HEK293 (cell line): ENCODE measurements at regions not wholly inside any gene's neighbourhood (a gene's known extent, or its start where the extent isn't known, plus 50 kb on each side); places are given as distances from the start of the nearest gene placed in this dataset.

Experiments
- CTCF ChIP-seq: fragments of 450-650 bp; formaldehyde crosslinking; IDR thresholded peaks from 2 replicates; pipeline ENCODE4 v1.5.1; 2016; ENCODE audit warnings: missing biosample characterization, missing genetic modification characterization
- ZNF768 ChIP-seq: fragments of 450-650 bp; formaldehyde crosslinking; IDR thresholded peaks from 2 replicates; pipeline ENCODE4 v1.5.1; 2018; ENCODE audit warnings: missing biosample characterization, mild to moderate bottlenecking, missing genetic modification characterization
- TF ChIP-seq, protein P1 (sequence below): fragments of 450-650 bp; formaldehyde crosslinking; IDR thresholded peaks from 2 replicates; pipeline ENCODE4 v1.5.1; 2017; ENCODE audit warnings: missing biosample characterization, missing genetic modification characterization
- TF ChIP-seq, protein P2 (sequence below): fragments of 450-650 bp; formaldehyde crosslinking; IDR thresholded peaks from 2 replicates; pipeline ENCODE4 v1.5.1; 2016; ENCODE audit warnings: missing biosample characterization, missing genetic modification characterization, borderline replicate concordance
- TF ChIP-seq, protein P3 (sequence below): fragments of 450-650 bp; formaldehyde crosslinking; IDR thresholded peaks from 2 replicates; pipeline ENCODE4 v1.5.1; 2017; ENCODE audit warnings: missing biosample characterization, missing genetic modification characterization

DNA sequence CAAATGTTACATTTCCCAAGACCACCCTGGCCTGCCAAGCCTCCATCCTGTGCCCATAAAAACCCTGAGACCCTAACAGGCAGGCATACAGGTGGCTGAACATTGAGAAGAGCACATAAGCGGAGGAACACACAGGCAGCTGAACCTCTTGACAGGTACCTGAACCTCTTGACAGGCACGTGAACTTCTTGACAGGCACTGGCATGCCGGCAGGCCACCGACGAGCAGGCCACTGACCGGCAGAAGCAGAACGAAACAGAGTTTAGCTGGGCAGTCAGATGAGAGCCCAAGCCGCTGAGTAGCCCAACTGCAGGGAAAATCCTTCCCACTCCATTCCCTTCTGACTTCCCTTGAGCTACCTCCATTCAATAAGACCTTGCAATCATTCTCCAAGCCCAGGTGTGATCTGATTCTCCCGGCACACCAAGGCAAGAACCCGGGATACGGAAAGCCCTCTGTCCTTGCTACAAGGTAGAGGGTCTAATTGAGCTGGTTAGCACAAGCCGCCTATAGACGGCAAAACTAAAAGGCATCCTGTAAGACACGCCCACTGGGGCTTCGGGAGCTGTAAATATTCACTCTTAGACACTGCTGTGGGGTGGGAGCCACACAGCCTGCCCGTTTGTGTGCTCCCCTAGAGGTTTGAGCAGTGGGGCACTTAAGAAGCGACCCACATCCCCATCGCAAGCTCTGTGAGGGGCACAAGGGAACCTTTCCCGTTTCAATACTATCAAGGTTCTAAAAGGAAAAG lies 2613.9 kb upstream of the PCDH20 start:
- TF ChIP-seq CTCF (tag by site-specific recombination): no peak
- TF ChIP-seq, protein P1, sequence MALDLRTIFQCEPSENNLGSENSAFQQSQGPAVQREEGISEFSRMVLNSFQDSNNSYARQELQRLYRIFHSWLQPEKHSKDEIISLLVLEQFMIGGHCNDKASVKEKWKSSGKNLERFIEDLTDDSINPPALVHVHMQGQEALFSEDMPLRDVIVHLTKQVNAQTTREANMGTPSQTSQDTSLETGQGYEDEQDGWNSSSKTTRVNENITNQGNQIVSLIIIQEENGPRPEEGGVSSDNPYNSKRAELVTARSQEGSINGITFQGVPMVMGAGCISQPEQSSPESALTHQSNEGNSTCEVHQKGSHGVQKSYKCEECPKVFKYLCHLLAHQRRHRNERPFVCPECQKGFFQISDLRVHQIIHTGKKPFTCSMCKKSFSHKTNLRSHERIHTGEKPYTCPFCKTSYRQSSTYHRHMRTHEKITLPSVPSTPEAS (tag by site-specific recombination): no peak
- TF ChIP-seq, protein P2, sequence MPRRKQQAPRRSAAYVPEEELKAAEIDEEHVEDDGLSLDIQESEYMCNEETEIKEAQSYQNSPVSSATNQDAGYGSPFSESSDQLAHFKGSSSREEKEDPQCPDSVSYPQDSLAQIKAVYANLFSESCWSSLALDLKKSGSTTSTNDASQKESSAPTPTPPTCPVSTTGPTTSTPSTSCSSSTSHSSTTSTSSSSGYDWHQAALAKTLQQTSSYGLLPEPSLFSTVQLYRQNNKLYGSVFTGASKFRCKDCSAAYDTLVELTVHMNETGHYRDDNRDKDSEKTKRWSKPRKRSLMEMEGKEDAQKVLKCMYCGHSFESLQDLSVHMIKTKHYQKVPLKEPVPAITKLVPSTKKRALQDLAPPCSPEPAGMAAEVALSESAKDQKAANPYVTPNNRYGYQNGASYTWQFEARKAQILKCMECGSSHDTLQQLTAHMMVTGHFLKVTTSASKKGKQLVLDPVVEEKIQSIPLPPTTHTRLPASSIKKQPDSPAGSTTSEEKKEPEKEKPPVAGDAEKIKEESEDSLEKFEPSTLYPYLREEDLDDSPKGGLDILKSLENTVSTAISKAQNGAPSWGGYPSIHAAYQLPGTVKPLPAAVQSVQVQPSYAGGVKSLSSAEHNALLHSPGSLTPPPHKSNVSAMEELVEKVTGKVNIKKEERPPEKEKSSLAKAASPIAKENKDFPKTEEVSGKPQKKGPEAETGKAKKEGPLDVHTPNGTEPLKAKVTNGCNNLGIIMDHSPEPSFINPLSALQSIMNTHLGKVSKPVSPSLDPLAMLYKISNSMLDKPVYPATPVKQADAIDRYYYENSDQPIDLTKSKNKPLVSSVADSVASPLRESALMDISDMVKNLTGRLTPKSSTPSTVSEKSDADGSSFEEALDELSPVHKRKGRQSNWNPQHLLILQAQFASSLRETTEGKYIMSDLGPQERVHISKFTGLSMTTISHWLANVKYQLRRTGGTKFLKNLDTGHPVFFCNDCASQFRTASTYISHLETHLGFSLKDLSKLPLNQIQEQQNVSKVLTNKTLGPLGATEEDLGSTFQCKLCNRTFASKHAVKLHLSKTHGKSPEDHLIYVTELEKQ (tag by site-specific recombination): no peak
- TF ChIP-seq, protein P3, sequence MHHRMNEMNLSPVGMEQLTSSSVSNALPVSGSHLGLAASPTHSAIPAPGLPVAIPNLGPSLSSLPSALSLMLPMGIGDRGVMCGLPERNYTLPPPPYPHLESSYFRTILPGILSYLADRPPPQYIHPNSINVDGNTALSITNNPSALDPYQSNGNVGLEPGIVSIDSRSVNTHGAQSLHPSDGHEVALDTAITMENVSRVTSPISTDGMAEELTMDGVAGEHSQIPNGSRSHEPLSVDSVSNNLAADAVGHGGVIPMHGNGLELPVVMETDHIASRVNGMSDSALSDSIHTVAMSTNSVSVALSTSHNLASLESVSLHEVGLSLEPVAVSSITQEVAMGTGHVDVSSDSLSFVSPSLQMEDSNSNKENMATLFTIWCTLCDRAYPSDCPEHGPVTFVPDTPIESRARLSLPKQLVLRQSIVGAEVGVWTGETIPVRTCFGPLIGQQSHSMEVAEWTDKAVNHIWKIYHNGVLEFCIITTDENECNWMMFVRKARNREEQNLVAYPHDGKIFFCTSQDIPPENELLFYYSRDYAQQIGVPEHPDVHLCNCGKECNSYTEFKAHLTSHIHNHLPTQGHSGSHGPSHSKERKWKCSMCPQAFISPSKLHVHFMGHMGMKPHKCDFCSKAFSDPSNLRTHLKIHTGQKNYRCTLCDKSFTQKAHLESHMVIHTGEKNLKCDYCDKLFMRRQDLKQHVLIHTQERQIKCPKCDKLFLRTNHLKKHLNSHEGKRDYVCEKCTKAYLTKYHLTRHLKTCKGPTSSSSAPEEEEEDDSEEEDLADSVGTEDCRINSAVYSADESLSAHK (tag by site-specific recombination): no peak
- no peak for TF ChIP-seq ZNF768 (tag by site-specific recombination)
